ENCODE measurements at regions not wholly inside any gene's neighbourhood (a gene's known extent, or its start where the extent isn't known, plus 50 kb on each side); places are given as distances from the start of the nearest gene placed in this dataset.
A peak's percentile ranks its signal among the peaks of the same experiment; 100 is the strongest.
"Not testable (repeated sequence)": the region's sequence is repeated elsewhere in the genome, so short reads cannot be mapped to it uniquely, and the experiment has no call there.

DNA sequence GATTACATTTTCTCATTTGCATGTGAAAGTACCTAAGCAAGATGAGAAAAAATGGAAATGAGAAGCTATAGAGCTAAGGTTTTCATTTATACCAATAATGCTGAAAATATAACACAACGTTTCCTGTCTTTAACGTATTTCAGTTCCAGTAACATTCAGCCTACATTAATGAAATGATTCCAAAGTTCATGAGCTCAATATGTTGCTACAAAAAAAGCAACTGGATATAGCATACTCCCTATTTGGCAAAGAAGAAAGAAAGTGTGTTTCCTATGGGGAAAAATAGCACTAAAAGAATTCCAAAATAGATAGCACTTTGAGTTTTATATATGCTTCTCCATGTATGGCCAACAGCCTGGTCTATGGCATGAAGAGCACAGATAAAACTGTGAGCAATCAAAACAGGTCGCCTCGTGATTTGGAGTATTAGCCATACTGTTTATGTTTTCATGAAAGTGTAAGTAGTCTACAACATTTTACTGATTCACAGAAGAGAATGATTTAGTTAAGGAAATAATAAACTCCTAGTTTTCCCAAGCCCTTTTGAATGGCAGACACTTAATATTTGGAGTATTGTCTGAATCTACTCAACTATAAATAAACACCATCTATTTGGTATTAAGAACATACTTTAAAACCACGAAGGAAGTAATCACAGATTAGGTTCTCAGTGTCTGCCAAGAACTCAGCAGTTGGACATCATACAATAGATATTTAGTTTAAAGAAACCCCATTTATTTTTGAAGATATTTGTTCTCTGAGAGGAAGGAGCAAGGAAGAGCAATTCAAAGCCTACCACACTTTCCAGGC lies 258.7 kb upstream of the RASA1 start:
- no peak for DNase-seq
- in situ Hi-C loops (cut with HindIII; ENCODE audit: low pct_ligation_motif_present, low pct_unique_long_range_greater_than_20kb, low sequenced_read_pairs), result no loop called here

DNA sequence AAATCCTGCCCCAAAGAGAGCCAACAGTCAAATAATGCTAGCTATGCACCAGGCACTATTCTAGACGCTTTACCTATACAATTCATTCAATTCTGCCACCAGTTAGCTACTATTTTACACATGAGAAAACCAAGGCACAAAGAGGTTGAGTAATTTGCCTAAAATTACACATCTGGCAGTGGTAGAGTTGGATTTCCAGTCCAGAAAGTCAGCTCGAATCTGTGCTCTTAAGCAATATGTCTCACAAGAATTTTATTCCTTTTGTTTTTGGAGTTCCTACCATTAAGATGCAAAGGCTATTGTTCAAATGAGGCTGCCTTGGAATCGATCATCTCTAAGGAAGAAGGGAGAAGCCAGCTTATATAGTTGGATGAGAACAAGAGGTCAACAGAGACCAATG lies 256.9 kb upstream of the RASA1 start:
- DNase-seq, result no peak
- in situ Hi-C loops (cut with HindIII; ENCODE audit: low pct_ligation_motif_present, low pct_unique_long_range_greater_than_20kb, low sequenced_read_pairs), result no loop called here

DNA sequence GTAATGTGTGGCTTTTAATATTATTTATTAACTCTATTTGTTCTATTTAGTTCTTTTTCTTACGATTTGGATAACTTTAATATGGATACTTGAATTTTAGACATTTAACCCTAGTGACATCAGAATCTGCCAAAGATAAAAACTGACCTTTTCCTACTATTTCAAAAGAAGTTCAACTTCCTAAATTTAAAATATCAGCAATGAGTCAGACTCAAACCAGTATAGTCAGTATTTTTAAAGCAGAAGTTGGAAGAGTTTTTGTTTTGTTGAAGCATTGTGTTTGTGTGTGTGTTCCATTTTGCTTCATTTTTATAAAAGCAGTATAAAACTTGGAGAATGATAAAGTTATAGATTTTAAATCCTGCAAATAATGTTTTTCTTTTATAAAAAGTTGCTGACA lies 251.8 kb upstream of the RASA1 start:
- no peak for DNase-seq
- in situ Hi-C loops (cut with HindIII; ENCODE audit: low pct_ligation_motif_present, low pct_unique_long_range_greater_than_20kb, low sequenced_read_pairs), result no loop called here

DNA sequence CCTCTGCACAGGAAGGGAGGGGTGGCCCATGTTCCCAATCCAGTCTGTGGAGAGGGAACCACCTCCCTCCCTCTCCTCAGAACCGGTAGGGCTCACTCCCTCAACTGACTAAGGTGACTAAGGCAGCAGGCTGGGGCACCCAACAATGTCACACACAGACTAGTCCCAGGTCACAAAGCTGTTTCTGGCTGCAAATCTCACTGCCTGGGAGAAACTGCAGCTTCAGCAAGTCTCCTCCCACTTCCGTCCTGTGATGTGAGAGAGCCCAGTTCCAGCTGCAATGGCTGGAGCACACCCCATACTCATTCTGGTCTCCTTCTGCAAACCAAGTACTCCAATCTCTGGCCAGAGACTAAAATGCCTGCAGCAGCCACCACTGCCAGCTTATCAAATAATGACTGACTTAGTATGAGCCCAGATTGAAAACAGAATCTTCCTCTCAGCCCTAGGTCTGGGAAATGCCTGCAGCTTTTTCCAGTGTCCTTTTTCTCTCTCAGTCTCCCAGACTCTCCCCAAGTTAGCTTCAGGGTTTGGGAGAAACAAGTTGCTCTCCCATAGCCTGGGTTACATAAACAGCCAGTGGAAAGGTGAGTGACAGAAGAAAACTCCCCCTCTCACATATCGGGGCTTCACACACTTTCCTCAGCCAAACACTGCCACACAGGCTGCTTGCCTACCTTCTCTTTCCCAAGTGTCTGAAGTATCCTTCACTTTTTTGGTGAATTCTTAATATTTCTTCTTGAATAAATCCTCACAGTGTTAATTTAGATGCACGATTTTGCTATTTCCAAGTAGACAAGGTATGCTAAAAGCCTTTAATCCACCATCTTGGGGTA lies 247.4 kb upstream of the RASA1 start:
- no peak for DNase-seq
- in situ Hi-C loops (cut with HindIII; ENCODE audit: low pct_ligation_motif_present, low pct_unique_long_range_greater_than_20kb, low sequenced_read_pairs), result no loop called here

DNA sequence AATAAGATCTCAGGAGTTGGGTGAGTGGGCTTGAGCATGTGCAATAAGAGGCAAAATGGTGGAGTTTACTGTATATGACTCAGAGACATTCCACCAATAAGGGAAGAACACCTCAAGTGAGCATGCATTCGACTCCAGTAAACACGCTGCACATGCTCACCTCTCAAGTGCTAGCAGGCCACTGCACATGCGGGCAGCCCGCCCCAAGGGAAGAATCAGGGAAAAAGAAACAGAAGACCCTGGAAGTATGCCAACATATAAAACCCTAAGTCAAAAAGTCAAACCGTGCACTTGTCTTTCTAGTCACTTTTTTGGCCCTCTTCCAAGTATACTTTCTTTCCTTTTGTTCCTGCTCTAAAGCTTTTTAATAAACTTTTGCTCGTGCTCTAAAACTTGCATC lies 245.3 kb upstream of the RASA1 start:
- in situ Hi-C loops (cut with HindIII; ENCODE audit: low pct_ligation_motif_present, low pct_unique_long_range_greater_than_20kb, low sequenced_read_pairs), result no loop called here
- no peak for DNase-seq

DNA sequence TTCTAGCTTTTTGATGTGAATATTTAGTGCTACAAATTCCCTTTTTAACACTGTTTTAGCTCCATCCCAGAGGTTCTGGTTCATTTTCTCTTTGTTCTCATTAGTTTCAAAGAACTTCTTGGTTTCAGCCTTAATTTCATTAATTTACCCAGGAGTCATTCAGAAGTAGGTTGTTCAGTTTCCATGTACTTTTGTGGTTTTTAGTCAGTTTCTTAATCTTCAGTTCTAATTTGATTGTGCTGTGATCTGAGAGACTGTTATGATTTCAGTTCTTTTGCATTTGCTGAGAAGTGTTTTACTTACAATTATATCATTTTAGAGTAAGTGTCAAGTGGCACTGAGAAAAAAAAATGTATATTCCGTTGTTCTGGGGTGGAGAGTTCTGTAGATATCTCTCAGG lies 240.1 kb upstream of the RASA1 start:
- in situ Hi-C loops (cut with HindIII; ENCODE audit: low pct_ligation_motif_present, low pct_unique_long_range_greater_than_20kb, low sequenced_read_pairs), result no loop called here
- no peak for DNase-seq

DNA sequence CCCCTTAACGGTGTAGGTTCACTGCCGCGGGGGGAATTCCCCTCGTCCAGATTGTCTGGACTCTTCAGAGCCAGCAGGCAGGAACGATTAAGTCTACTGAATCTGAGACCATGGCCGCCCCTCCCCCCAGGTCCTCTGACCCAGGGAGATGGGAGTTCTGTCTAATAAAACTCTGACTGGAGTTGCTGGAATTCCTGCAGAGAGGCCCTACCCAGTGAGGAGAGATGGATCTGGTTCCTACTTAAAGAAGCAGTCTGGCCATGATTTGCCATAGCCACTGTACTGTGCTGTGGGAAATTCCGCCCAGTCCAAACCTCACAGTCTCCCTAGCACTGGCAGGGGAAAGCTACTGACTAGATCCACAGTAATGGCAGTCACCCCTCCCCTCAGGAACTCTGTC lies 237.7 kb upstream of the RASA1 start:
- no peak for DNase-seq
- in situ Hi-C loops (cut with HindIII; ENCODE audit: low pct_ligation_motif_present, low pct_unique_long_range_greater_than_20kb, low sequenced_read_pairs), result no loop called here

DNA sequence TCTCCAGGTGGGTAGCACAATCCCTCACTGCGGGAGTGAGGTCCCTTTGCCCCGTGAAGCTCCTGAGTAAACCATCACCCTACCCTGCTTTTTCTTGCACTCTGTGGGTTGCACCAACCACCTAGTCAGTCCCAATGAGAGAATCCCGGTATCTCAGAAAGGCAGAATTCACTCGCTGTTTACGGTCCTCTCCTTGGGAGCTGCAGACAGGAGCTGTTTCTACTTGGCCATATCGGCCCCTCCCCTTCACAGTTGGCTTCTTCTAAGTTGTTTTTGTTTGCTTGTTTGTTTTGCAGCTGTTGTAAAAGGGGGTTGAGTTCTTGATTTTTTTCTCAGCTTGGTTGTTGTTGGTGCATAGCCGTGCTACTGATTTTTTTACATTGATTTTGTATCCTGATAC lies 237.0 kb upstream of the RASA1 start:
- no peak for DNase-seq
- in situ Hi-C loops (cut with HindIII; ENCODE audit: low pct_ligation_motif_present, low pct_unique_long_range_greater_than_20kb, low sequenced_read_pairs), result no loop called here

DNA sequence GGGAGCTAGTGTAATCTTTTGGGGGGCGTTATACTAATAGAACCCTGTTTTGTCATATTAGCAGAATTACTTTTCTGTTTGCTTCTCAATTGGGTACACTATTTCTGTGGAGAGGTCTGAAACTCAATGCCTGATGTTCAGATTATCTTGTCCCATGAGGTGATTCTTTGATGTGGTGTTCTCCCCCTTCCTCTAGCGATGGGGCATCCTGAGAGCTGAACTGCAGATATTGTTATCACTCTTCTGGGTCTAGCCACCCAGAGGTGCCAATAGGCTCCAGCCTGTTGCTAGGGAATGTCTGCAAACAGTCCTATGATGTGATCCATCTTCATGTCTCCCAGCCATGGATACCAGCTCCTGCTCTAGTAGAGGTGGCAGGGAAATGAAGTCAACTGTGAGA lies 233.1 kb upstream of the RASA1 start:
- DNase-seq, result no peak
- in situ Hi-C loops (cut with HindIII; ENCODE audit: low pct_ligation_motif_present, low pct_unique_long_range_greater_than_20kb, low sequenced_read_pairs), result no loop called here

DNA sequence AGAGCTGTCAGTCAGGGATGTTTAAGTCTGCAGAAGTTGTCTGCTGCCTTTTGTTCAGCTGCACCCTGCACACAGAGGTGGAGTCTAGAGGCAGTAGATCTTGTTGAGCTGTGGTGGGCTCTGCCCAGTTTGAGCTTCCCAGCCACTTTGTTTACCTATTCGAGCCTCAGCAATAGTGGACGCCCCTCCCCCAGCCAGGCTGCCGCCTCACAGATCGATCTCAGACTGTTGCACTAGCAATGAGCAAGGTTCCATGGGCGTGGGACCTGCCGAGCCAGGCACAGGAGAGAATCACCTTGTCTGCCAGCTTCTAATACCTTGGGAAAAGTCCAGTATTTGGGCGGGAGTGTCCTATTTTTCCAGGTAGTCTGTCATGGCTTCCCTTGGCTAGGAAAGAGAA lies 225.1 kb upstream of the RASA1 start:
- DNase-seq, result no peak
- in situ Hi-C loops (cut with HindIII; ENCODE audit: low pct_ligation_motif_present, low pct_unique_long_range_greater_than_20kb, low sequenced_read_pairs), result no loop called here

DNA sequence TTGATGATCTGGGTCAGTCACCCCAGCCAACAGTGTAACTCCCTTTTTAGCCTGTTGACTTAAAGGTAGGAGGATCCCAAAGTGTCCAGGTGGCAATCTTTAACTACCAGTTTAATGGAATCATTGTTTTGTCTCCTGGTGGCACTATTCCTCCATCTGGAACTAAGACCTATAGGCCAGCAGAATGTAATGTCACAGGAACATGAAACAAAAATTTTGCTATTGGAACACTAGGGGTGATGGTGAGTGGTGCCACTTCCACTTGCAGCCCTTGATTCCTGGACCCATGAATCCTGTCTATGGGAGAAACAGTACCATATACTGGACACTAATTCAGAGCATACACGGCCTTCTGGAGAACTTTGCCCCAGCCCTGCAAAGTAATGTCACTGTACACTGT lies 219.5 kb upstream of the RASA1 start:
- in situ Hi-C loops (cut with HindIII; ENCODE audit: low pct_ligation_motif_present, low pct_unique_long_range_greater_than_20kb, low sequenced_read_pairs), result no loop called here
- DNase-seq, result peak; percentile 16

DNA sequence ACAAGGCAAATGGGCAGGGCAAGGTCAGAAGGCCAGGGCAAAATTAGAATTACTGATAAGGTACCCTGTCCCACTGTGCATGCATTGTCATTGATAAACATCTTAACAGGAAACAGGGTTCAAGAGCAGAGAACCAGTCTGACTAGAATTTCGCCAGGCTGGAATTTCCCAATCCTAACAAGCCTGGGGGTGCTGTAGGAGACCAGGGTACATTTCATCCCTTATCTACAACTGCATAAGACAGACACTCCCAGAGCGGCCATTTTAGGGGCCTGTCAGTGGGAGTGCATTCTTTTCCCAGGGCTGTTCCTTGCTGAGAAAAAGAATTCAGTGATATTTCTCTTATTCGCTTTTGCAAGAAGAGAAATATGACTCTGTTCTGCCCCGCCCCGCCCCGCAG lies 218.7 kb upstream of the RASA1 start:
- in situ Hi-C loops (cut with HindIII; ENCODE audit: low pct_ligation_motif_present, low pct_unique_long_range_greater_than_20kb, low sequenced_read_pairs), result not testable (repeated sequence)

DNA sequence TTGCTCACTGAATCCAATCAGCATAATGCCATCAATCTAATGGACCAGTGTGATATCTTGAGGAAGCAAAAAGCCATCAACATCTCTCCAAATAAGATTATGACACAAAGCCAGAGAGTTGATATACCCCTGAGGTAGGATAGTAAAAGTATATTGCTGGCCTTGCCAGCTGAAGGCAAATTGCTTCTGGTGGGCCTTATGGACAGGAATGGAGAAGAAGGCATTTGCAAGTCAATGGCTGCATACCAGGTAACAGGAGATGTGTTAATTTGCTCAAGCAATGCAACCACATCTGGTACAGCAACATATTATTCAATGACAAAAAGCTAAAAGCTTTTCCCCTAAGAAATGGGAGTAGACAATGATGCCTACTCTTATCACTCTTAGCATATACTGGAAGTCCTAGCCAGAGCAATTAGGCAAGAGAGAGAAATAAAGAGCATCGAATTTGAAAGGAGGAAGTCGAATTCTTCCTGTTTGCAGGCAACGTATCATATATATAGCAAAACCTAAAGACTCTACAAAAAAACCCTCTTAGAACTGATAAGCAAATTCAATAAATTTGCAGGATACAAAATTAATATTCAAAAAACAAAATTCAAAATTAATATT lies 216.1 kb upstream of the RASA1 start:
- in situ Hi-C loops (cut with HindIII; ENCODE audit: low pct_ligation_motif_present, low pct_unique_long_range_greater_than_20kb, low sequenced_read_pairs), result no loop called here
- DNase-seq, result no peak

More for the DNA sequence above, 218.7 kb upstream of the RASA1 start:
- not testable (repeated sequence) for DNase-seq

DNA sequence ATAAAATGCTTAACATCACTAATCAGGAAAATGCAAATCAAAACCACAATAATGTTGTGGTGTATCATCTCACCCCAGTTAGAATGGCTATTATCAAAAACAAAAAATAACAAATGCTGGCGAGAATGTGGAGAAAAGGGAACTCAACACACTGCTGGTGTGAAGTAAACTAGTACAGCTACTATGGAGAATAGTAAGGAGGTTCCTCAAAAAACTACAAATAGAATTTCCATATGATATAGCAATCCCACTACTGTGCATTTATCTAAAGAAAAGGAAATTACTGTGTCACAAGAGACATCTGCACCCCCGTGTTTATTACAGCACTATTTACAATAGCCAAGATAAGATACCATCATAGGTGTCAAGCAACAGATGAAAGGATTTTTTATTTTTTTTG lies 214.5 kb upstream of the RASA1 start:
- no peak for DNase-seq
- in situ Hi-C loops (cut with HindIII; ENCODE audit: low pct_ligation_motif_present, low pct_unique_long_range_greater_than_20kb, low sequenced_read_pairs), result no loop called here

DNA sequence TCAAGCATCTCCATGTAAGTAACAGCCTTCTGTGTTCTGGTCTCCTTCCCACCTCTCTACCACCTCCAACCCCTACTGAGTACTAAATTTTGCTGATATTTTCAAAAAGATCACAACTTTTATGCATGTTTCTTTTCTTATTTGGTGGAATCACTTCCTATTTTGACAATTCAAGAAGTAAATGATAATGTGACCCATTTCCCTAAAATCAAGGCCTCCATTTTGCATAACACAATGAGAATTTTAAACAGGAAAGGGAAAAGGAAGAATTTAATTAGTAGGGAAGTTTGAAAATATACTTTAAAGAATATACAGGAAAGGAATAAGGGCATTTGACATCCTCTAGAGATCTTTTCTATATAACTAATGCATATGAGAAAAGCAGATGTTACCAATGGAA lies 212.9 kb upstream of the RASA1 start:
- DNase-seq, result no peak
- in situ Hi-C loops (cut with HindIII; ENCODE audit: low pct_ligation_motif_present, low pct_unique_long_range_greater_than_20kb, low sequenced_read_pairs), result no loop called here

DNA sequence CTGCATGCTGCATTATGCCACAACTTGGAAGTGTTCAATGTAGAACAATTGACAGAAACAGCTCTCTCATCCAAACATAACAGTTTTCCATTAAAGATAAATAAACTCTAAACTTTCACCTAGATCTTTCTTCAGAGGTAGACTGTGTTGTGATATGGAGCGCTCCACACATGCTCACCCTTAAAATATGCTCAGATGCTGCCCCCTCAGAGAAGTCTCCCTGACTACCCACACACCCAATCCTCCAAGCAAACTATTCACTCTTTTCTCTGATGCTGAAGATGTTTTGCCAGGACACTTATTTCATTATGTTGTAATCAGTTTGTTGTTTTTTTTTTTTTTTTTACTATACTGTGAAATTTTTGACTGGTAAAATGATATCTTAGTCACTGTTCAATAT lies 206.6 kb upstream of the RASA1 start:
- no peak for DNase-seq
- in situ Hi-C loops (cut with HindIII; ENCODE audit: low pct_ligation_motif_present, low pct_unique_long_range_greater_than_20kb, low sequenced_read_pairs), result no loop called here

DNA sequence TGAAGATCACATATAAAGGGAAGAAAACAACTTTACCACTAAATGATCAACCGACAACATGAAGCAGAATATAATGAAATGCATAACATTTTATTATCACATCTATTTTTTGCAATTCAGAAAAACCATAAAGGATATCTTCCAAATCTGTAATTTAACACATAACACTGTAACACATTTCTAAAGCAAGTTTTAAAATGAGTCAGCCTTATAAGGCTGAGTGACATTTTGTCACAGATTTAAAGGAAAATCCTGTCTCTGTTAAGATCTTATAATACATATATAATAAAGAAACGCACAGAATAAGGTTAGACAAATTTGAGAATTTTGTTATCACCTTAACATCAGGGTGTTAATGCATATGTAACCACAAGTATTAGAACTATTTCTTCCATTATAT lies 198.4 kb upstream of the RASA1 start:
- in situ Hi-C loops (cut with HindIII; ENCODE audit: low pct_ligation_motif_present, low pct_unique_long_range_greater_than_20kb, low sequenced_read_pairs), result no loop called here
- no peak for DNase-seq

DNA sequence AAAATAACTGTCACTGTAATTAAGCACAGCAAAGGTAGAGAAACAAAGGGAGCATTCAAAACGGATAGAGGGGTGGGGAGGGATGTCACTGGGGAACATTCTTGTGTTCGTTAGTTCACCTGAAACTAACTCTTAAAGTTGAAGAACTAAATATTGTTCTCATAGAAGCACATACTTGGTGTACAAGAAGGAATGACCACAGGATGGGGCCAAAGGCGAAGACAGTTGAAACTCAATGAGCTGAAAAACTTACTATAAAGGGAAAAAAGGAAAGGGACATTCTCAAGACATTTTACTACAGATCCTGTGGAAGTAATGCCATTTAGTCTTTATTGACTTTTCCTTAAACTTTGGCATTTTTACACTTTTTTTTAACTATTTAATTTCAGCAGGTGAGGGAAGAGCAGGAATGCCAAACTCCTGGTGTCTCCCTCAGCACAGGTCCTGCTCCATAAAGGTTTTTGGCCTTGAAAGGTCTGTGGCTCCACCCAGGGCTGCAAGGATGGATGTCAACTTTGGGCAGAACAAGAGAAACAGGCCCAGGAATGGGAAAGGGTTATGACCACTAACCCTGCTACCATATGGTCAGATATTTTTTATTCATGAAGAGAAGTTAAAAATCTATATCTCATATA lies 197.6 kb upstream of the RASA1 start:
- in situ Hi-C loops (cut with HindIII; ENCODE audit: low pct_ligation_motif_present, low pct_unique_long_range_greater_than_20kb, low sequenced_read_pairs), result no loop called here
- peak; percentile 69 for DNase-seq

DNA sequence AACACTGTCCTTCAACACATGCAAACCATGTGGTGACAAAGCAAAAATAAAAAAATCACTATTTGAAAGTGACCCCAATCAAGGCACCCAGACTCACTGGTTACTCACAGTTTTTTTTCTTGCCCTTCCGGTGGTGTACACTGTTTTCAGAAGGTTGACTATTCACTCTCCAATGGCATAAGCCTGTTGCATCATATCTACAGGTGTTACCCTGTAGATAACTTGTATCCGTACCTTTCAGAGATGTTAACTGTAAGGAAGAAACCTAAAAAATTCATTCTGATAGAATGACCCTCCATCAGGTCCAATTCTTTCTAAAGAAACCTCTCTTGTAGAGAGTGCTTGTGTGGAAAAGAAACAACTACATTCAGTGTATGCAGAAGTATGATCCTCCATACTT lies 193.6 kb upstream of the RASA1 start:
- in situ Hi-C loops (cut with HindIII; ENCODE audit: low pct_ligation_motif_present, low pct_unique_long_range_greater_than_20kb, low sequenced_read_pairs), result no loop called here
- DNase-seq, result no peak

Data from ACHN (cell line).